Naive thymus-derived CD8-positive, alpha-beta T cell (primary cell): ENCODE measurements at regions not wholly inside any gene's neighbourhood (a gene's known extent, or its start where the extent isn't known, plus 50 kb on each side); places are given as distances from the start of the nearest gene placed in this dataset.

ENCODE experiments used
- ATAC-seq, 2 donors: fragments of 150-1000 bp; cut with Tn5 transposase in 1 of 2; sonication (Bioruptor Pico), chemical (Tn5 transposase) in 1 of 2; 1 replicate in 1 of 2; 2 replicates in 1 of 2; pipeline ENCODE4 v1.10.0; 2021; ENCODE audit warnings: mild to moderate bottlenecking in 2 of 2, moderate library complexity in 2 of 2
- POLR2A ChIA-PET: fragments of 350-600 bp; sonication (Branson Sonifier 250); formaldehyde crosslinking; loops from one replicate; lab custom pipeline; 2021; ENCODE audit warnings: antibody characterized with exemption; lab: Charles Lee
- DNase-seq, 10 donors: peaks; one replicate each; pipeline versions ENCODE4 v3.0.0 to v3.0.0-alpha.2; 2020 to 2022
- H3K27ac Mint-ChIP-seq, 10 donors: one replicate each; pipeline ENCODE4 v1.8.0; 2020 to 2022; ENCODE audit warnings: mild to moderate bottlenecking in 10 of 10, mixed read lengths in 10 of 10, moderate library complexity in 4 of 10, inconsistent platforms in 1 of 10
- H3K27me3 Mint-ChIP-seq, 5 donors: one replicate each; pipeline ENCODE4 v1.8.0; 2021 to 2022; ENCODE audit warnings: mixed read lengths in 5 of 5
- H3K36me3 Mint-ChIP-seq, 3 donors: one replicate each; pipeline ENCODE4 v1.8.0; 2020 to 2022; ENCODE audit warnings: mixed read lengths in 3 of 3, mild to moderate bottlenecking in 2 of 3, inconsistent platforms in 1 of 3
- H3K4me1 Mint-ChIP-seq, 4 donors: one replicate each; pipeline ENCODE4 v1.8.0; 2021 to 2022; ENCODE audit warnings: mixed read lengths in 4 of 4
- H3K4me3 Mint-ChIP-seq, 10 donors: one replicate each; pipeline ENCODE4 v1.8.0; 2020 to 2022; ENCODE audit warnings: mild to moderate bottlenecking in 10 of 10, mixed read lengths in 10 of 10, moderate library complexity in 6 of 10, inconsistent platforms in 1 of 10
- H3K9me3 Mint-ChIP-seq, 9 donors: one replicate each; pipeline ENCODE4 v1.8.0; 2020 to 2022; ENCODE audit warnings: mixed read lengths in 9 of 9, mild to moderate bottlenecking in 3 of 9, inconsistent platforms in 1 of 9, moderate library complexity in 1 of 9

DNA sequence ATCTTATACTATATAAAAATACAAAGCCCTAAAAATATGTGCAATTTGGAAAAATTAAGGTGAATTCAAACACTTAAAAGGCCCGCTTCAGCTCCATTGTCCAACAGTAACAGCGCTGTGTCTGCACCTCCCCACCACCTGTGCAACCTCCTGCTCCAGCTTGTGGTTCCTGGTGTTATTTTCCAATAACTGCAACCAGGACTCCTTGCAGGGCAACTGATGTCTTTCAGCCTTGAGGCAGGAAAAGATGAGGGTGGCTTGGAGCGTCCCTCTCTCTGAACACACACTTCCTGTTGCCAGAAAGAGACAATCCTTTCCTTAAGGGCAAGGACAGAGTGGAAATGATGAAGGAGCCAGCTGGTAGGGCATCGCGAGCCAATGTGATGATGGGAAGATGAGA lies 336.0 kb downstream of the GLRX3 start:
- H3K9me3 Mint-ChIP-seq: peaks cover 0 to 28% (median 12%) of the 10 kb centered on the region in 9 donors
- POLR2A ChIA-PET: no interaction called here
- H3K4me1 Mint-ChIP-seq: peaks cover 0 to 6% (median 0%) of the 10 kb centered on the region in 4 donors
- DNase-seq: peak in 1 of 10 donors; percentile 14
- no peak overlapping the region for H3K4me3 Mint-ChIP-seq
- no peak for ATAC-seq
- H3K27me3 Mint-ChIP-seq: peaks cover 0 to 18% (median 0%) of the 10 kb centered on the region in 5 donors
- no peak overlapping the region for H3K27ac Mint-ChIP-seq
- peaks cover 0 to 19% (median 0%) of the 10 kb centered on the region in 3 donors for H3K36me3 Mint-ChIP-seq

DNA sequence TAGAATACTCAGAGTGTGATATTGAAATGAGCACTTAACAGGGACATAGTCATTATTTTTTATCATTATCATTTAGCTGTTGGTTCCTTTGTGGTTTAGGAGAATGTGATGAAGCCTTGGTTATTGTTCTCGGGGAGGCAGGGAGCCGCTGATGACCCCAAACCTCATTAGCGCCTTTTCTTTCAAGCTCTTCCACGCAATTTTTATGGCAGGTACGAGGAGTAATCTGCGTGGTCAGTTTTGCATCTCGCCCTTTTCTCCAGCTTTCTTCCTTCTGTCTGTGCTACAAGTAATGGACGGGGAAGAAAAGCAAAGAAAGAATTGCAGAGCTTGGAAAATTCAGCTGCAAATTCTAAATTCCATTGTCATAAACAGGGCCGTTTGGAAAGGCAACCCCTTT lies 338.4 kb downstream of the GLRX3 start:
- Mint-ChIP-seq H3K27ac (no peak overlapping the region), H3K27me3 (peaks cover 0 to 12% (median 0%) of the 10 kb centered on the region in 5 donors), H3K4me1 (peaks cover 0 to 6% (median 0%) of the 10 kb centered on the region in 4 donors), H3K9me3 (peaks cover 0 to 4% (median 2%) of the 10 kb centered on the region in 9 donors), H3K4me3 (no peak overlapping the region), H3K36me3 (peaks cover 0 to 2% (median 0%) of the 10 kb centered on the region in 3 donors)
- ATAC-seq: no peak
- POLR2A ChIA-PET: no interaction called here
- DNase-seq: no peak

DNA sequence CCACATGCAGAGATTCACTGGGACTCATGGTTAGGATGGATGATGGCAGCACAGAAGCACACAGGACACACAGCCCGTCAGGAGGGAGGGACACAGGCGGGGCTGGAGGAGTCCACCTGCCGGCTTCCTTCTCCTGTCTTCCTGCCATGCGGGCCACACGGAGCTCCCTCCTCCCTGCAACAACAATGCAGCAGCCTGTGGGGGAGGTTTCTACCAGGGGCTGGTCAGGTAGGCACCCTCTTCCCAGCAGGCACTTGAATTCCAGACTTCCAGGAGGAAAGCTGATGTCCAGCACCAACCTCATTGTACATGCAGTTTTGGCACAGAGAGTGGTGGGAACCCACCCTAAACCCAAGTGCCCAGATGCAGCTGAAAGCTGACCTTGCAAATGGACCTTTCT lies 341.2 kb downstream of the GLRX3 start:
- Mint-ChIP-seq H3K36me3 (no peaks in the 10 kb centered on the region), H3K27ac (no peak overlapping the region), H3K4me3 (no peak overlapping the region), H3K4me1 (peaks cover 0 to 4% (median 0%) of the 10 kb centered on the region in 4 donors), H3K9me3 (no peaks in the 10 kb centered on the region), H3K27me3 (peaks cover 0 to 7% (median 0%) of the 10 kb centered on the region in 5 donors)
- POLR2A ChIA-PET: no interaction called here
- ATAC-seq (no peak), DNase-seq (peak in 1 of 10 donors; percentile 48)

DNA sequence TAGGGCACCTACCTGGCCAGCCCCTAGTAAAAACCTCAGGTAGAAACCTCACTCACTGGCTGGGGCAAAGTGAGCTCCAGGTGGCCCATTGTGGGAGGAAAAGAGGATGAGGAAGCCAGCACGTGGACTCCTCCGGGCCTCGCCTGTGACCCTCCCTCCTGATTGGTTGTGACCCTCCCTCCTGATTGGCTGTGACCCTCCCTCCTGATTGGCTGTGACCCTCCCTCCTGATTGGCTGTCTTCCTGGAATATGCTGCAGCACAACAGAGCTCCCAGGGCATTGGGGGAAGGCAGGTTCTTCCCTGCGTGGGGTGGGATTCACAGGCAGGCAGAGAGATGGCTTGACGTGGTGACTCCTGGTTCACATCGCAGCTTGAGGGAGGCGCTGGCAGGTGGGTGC lies 343.0 kb downstream of the GLRX3 start:
- DNase-seq (peak in 1 of 10 donors; percentile 30), ATAC-seq (no peak)
- H3K4me3 Mint-ChIP-seq: no peak overlapping the region
- peaks cover 0 to 3% (median 0%) of the 10 kb centered on the region in 5 donors for H3K27me3 Mint-ChIP-seq
- POLR2A ChIA-PET: no interaction called here
- H3K9me3 Mint-ChIP-seq: no peaks in the 10 kb centered on the region
- peaks cover 0 to 2% (median 0%) of the 10 kb centered on the region in 4 donors for H3K4me1 Mint-ChIP-seq
- H3K27ac Mint-ChIP-seq: no peak overlapping the region
- no peaks in the 10 kb centered on the region for H3K36me3 Mint-ChIP-seq

DNA sequence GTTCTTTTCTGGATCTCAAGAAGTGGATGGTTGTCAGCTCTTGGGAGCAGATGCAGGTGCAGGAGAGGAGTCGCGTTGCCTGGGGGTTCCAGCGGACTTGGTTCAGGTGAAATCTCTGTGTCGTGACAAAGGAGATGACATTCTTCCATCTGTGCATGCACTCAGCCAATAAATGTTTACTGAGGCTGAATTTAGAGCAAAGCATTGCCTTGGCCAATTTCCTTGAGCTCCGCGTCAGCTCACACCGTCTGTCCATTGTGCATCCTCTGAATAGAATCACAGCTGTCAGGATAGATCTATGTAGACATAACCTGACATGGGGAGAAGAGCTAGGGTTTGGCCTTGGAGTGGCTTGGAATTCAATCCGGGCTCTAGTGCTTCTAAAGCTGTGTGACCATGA lies 343.7 kb downstream of the GLRX3 start:
- no peak overlapping the region for H3K4me3 Mint-ChIP-seq
- POLR2A ChIA-PET: no interaction called here
- H3K4me1 Mint-ChIP-seq: peaks cover 0 to 2% (median 0%) of the 10 kb centered on the region in 4 donors
- no peaks in the 10 kb centered on the region for H3K9me3 Mint-ChIP-seq
- DNase-seq: no peak
- peaks cover 0 to 3% (median 0%) of the 10 kb centered on the region in 5 donors for H3K27me3 Mint-ChIP-seq
- no peak overlapping the region for H3K27ac Mint-ChIP-seq
- no peaks in the 10 kb centered on the region for H3K36me3 Mint-ChIP-seq
- ATAC-seq: no peak

DNA sequence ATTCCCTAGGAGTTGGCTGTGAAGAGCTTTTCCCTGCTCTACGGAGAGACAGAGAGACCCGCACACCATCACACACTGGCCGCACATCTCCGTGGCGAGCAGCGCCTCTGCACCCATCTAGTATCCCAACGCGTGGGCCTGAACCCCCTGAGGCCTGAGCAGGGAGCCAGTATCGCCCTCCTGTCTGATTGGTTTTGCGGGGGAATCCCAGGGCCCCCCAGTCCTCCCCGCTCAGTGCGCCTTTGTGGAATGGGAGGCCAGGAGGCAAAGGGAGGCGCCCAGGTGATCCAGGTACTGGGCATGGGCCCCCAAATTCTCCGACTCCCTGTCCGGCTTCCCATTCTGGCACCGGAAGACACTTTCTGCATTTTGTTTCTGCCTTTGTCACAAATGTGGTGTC lies 344.3 kb downstream of the GLRX3 start:
- Mint-ChIP-seq H3K4me1 (peaks cover 0 to 2% (median 0%) of the 10 kb centered on the region in 4 donors), H3K27me3 (peaks cover 0 to 3% (median 0%) of the 10 kb centered on the region in 5 donors), H3K27ac (peak overlapping the region in 1 of 10 donors; percentile 68), H3K9me3 (no peaks in the 10 kb centered on the region), H3K36me3 (no peaks in the 10 kb centered on the region), H3K4me3 (no peak overlapping the region)
- ATAC-seq (no peak), DNase-seq (peak in 1 of 10 donors; percentile 45)
- POLR2A ChIA-PET: no interaction called here

DNA sequence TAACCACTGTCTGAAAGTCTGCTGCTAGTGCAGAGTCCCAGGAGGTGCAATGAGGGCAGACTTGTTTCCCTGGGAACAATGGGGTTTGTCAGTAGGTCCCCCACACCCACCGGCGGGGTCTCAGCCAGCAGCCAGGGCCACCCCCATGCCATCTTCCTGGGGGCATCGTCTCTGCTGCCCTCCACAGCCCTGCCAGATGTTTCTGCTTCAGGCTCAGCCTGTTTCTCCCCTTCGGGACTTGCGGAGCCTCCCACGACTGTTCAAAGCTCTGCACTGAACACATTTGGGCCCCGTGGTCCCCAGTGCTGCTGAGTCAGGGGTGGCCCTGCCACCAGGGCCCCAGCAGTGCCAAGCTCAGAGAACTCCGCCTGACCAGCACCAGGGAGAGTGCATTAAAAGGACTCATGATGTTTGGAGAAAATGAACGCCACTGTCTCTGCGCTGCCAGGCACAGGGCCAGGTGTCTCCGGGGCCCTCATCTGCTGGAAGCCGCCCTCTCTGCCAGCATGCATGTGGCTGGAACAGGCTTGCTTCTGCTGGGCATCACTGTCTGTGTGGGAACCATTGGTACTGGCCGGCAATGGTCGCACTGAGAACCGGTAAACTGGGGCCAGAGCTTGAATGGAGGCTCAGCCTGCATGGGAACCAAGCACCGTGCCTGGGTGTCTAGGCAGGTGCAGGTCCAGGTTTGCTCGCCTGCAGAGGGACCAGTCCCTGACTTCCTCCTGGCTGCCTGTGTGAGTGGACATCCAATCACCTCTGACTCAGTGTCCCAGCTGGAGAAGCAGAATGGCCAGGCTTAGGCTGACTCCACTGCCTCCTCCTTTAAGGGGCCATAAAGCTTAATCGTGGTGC lies 345.1 kb downstream of the GLRX3 start:
- DNase-seq (peak in 1 of 10 donors; percentile 4), ATAC-seq (no peak)
- peaks cover 0 to 1% (median 0%) of the 10 kb centered on the region in 5 donors for H3K27me3 Mint-ChIP-seq
- peaks cover 0 to 2% (median 0%) of the 10 kb centered on the region in 4 donors for H3K4me1 Mint-ChIP-seq
- no peaks in the 10 kb centered on the region for H3K36me3 Mint-ChIP-seq
- no peak overlapping the region for H3K4me3 Mint-ChIP-seq
- POLR2A ChIA-PET: no interaction called here
- no peak overlapping the region for H3K27ac Mint-ChIP-seq
- no peaks in the 10 kb centered on the region for H3K9me3 Mint-ChIP-seq

DNA sequence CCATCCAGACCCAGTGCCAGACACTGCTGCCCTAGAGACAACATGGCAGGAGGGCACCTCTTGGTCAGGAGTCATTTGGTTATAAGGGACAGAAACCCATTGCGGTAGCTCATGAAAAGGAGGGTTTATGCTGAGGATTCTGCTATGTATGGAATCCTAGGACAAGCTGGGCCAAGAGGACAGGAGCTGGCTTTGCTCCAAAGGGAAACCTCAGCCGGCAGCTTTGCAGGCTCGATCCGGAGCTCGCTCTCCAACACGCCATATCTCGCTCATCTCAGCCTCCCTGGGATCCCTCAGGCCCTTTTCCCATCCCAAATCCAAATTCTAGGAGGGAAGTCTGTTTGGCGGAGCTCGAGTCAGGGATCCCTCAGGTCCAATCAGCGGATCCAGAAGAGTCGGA lies 345.7 kb downstream of the GLRX3 start:
- Mint-ChIP-seq H3K36me3 (no peaks in the 10 kb centered on the region), H3K9me3 (no peaks in the 10 kb centered on the region), H3K27me3 (peaks cover 0 to 1% (median 0%) of the 10 kb centered on the region in 5 donors), H3K4me1 (peaks cover 0 to 2% (median 0%) of the 10 kb centered on the region in 4 donors), H3K27ac (no peak overlapping the region), H3K4me3 (no peak overlapping the region)
- POLR2A ChIA-PET: no interaction called here
- DNase-seq (peak in 1 of 10 donors; percentile 14), ATAC-seq (no peak)

DNA sequence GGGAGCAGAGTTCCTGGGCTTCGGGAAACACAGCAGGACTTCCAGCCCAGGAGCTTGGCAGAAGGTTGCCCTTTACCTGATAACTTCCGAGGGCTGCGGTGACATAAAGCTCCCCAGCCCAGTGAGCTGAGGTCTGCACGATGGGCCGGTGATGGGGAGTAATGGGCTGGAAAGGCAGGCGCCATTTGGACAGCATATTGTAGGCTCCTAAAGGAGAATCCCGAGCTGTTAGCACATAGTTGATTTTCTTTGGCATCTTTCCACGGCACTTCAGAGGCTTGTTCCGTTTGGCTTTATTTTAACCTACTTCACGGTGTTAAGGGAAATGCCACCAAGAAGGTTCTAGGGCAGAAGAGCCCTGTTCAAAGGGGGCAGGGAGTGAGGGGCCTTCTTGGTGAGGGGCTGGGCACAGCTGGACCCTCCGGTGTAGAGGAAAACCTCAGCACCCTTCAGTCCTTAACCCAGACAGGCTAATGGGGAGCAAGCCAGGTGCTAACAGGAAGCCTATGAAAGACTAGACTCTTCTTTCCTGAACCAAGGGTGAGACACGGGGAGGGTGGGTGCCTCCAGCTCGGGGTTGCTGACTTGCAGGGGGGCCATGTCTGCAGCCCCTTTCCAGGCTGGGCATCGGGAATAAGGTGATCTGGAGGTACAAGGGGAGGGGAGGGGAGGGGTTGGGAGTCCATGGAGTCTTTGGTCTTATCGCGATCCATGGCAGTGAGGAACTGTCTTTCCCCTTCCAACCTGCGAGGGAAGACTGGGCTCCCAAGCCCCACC lies 347.7 kb downstream of the GLRX3 start:
- Mint-ChIP-seq H3K36me3 (no peaks in the 10 kb centered on the region), H3K27me3 (peaks cover 0 to 1% (median 0%) of the 10 kb centered on the region in 5 donors), H3K9me3 (no peaks in the 10 kb centered on the region), H3K4me3 (no peak overlapping the region), H3K4me1 (no peaks in the 10 kb centered on the region), H3K27ac (no peak overlapping the region)
- ATAC-seq (no peak), DNase-seq (peak in 1 of 10 donors; percentile 60)
- POLR2A ChIA-PET: no interaction called here

DNA sequence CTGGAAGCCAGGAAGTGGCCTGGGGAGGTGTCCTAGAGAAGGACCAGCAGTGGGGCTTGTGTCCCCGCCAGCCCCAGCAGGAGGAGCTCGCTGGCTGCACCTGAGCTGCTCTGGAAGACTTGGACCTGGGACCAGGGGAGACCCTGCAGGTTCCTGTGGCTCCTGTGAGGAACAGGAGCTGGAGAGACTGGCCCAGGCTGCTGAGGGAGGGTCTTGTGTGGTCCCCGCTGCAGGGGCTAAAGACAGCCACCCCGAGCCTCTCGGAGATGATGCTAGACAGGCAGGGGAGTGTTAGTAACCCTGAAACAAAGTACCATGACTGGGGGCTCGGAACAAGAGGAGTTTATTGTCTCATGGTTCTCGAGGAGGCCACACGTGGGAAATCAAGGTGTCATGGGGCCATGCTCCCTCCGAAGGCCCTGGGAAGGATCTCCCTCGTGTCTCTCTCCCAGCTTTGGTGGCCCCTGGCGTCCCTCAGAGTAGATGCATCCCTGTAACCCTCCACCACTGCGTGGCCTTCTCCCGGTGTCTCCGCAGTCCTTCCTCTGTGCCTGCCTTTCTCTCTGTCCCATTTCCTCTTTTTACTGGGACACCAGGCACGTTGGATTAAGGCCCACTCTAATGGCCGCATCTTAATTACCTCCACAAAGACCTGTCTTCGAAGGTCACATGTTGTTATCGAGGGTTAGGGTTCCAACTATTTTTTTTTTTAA lies 348.4 kb downstream of the GLRX3 start:
- no peak for ATAC-seq
- H3K4me1 Mint-ChIP-seq: no peaks in the 10 kb centered on the region
- no peak overlapping the region for H3K27ac Mint-ChIP-seq
- peaks cover 0 to 1% (median 0%) of the 10 kb centered on the region in 5 donors for H3K27me3 Mint-ChIP-seq
- H3K36me3 Mint-ChIP-seq: no peaks in the 10 kb centered on the region
- H3K9me3 Mint-ChIP-seq: no peaks in the 10 kb centered on the region
- peak in 1 of 10 donors; percentile 37 for DNase-seq
- no peak overlapping the region for H3K4me3 Mint-ChIP-seq
- POLR2A ChIA-PET: no interaction called here

DNA sequence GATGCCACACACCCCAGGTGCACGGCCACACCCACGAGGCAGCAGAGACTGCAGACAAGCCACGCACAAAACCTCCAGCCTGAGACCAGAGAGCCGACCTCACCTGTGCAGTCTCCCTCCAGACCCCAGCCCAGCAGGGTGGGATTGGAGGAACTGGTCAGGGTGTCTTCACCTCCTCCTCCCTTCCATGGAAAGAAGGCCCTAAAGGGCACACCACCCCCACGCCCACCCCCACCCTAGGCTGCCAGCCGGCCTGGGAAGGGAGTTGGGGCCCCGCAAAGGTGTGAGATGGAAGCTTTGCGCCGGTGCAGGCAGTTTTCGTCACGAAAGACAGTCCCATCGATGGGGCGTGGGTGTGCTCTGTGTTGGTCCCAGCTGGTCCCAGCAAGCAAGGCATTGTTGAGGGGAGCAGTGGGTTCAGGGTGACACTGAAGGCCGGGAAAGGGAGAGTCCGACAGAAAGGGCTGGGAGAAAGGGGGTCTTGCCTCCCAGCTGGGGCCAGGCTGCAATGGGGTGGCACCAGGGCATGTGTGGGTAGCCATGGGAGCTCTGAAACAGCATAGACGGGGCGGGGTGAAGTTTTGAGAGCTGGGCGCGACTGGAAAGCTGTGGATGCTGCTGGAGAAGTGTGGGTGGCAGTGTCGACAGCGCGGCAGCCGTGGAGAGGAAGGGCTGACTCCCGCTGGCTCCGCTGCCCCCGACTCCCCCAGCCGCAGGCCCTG lies 349.2 kb downstream of the GLRX3 start:
- ATAC-seq: no peak
- Mint-ChIP-seq H3K27me3 (no peaks in the 10 kb centered on the region), H3K9me3 (no peaks in the 10 kb centered on the region), H3K4me3 (no peak overlapping the region), H3K27ac (no peak overlapping the region), H3K4me1 (no peaks in the 10 kb centered on the region), H3K36me3 (no peaks in the 10 kb centered on the region)
- DNase-seq: peak in 1 of 10 donors; percentile 15
- POLR2A ChIA-PET: no interaction called here
